HEK293 (cell line): ENCODE measurements at regions not wholly inside any gene's neighbourhood (a gene's known extent, or its start where the extent isn't known, plus 50 kb on each side); places are given as distances from the start of the nearest gene placed in this dataset.

Experiments used
- CTCF ChIA-PET: fragments of 350-600 bp; formaldehyde crosslinking; extraction: SDS; loops from one replicate; lab custom pipeline; 2021; ENCODE audit warnings: antibody characterized with exemption; lab: Yijun Ruan, JAX
- POLR2A ChIA-PET: fragments of 300-600 bp; formaldehyde crosslinking; extraction: SDS; loops from one replicate; lab custom pipeline; 2020; ENCODE audit warnings: antibody characterized with exemption, inconsistent platforms; lab: Yijun Ruan, JAX
- H3K27ac ChIP-seq: fragments of 200-500 bp; sonication (Bioruptor generic); 2 replicates; pipeline ENCODE4 v1.5.1; 2014; ENCODE audit warnings: low read depth, low read length, control low read depth, inconsistent platforms; ENCODE audit errors: extremely low read depth
- H3K36me3 ChIP-seq, 2 experiments: fragments of 200-500 bp in 1 of 2; sonication (Bioruptor generic) in 1 of 2; 1 replicate in 1 of 2; 2 replicates in 1 of 2; pipeline ENCODE4 v1.5.1; 2014 to 2017; ENCODE audit warnings: inconsistent platforms in 2 of 2, low read length in 2 of 2; ENCODE audit not compliant: control insufficient read depth in 2 of 2, insufficient read depth in 1 of 2
- H3K4me1 ChIP-seq: fragments of 200-500 bp; sonication (Bioruptor generic); 2 replicates; pipeline ENCODE4 v1.5.1; 2014; ENCODE audit warnings: mild to moderate bottlenecking, low read length, inconsistent platforms; ENCODE audit not compliant: control insufficient read depth, insufficient read depth
- H3K4me3 ChIP-seq: 2 replicates; pipeline ENCODE4 v1.5.1; 2011; ENCODE audit warnings: low read depth, mild to moderate bottlenecking, control low read depth, low read length, moderate library complexity
- H3K9me3 ChIP-seq: fragments of 200-500 bp; sonication (Bioruptor generic); 2 replicates; pipeline ENCODE4 v1.5.1; 2014; ENCODE audit warnings: low read depth, low read length, inconsistent platforms; ENCODE audit not compliant: control insufficient read depth, insufficient read depth
- BCL11B ChIP-seq: fragments of 450-650 bp; formaldehyde crosslinking; IDR thresholded peaks from 2 replicates; pipeline ENCODE4 v1.5.1; 2016; ENCODE audit warnings: low read depth, missing biosample characterization, missing genetic modification characterization
- EGR2 ChIP-seq: fragments of 450-650 bp; formaldehyde crosslinking; IDR thresholded peaks from 2 replicates; pipeline ENCODE4 v1.5.1; 2016; ENCODE audit warnings: low read depth, missing biosample characterization, missing genetic modification characterization
- ELK4 ChIP-seq: IDR thresholded peaks from 2 replicates; pipeline ENCODE4 v1.6.1; 2011; ENCODE audit warnings: mild to moderate bottlenecking, low read depth, low read length, borderline replicate concordance
- HOXA7 ChIP-seq: sonication (generic); formaldehyde crosslinking; IDR thresholded peaks from 2 replicates; pipeline ENCODE4 v1.8.1; 2022; ENCODE audit warnings: missing genetic modification reagents, borderline replicate concordance
- KLF17 ChIP-seq: fragments of 450-650 bp; formaldehyde crosslinking; IDR thresholded peaks from 2 replicates; pipeline ENCODE4 v1.5.1; 2016; ENCODE audit warnings: missing biosample characterization, missing genetic modification characterization
- PRDM2 ChIP-seq: fragments of 450-650 bp; formaldehyde crosslinking; IDR thresholded peaks from 2 replicates; pipeline ENCODE4 v1.5.1; 2016; ENCODE audit warnings: missing biosample characterization, missing genetic modification characterization, borderline replicate concordance
- SCRT1 ChIP-seq: fragments of 450-650 bp; formaldehyde crosslinking; IDR thresholded peaks from 2 replicates; pipeline ENCODE4 v1.5.1; 2016; ENCODE audit warnings: missing biosample characterization, missing genetic modification characterization, borderline replicate concordance
- SP2 ChIP-seq: fragments of 450-650 bp; formaldehyde crosslinking; IDR thresholded peaks from 2 replicates; pipeline ENCODE4 v1.5.1; 2016; ENCODE audit warnings: missing biosample characterization, missing genetic modification characterization
- TSHZ1 ChIP-seq: fragments of 450-650 bp; formaldehyde crosslinking; IDR thresholded peaks from 2 replicates; pipeline ENCODE4 v1.5.1; 2016; ENCODE audit warnings: missing biosample characterization, missing genetic modification characterization, borderline replicate concordance
- ZNF112 ChIP-seq: fragments of 450-650 bp; formaldehyde crosslinking; IDR thresholded peaks from 2 replicates; pipeline ENCODE4 v1.5.0; 2017; ENCODE audit warnings: missing biosample characterization, missing genetic modification characterization
- ZNF221 ChIP-seq: fragments of 450-650 bp; formaldehyde crosslinking; IDR thresholded peaks from 2 replicates; pipeline ENCODE4 v1.5.1; 2017; ENCODE audit warnings: missing biosample characterization, missing genetic modification characterization, borderline replicate concordance
- ZNF223 ChIP-seq: fragments of 450-650 bp; formaldehyde crosslinking; IDR thresholded peaks from 2 replicates; pipeline ENCODE4 v1.5.1; 2016; ENCODE audit warnings: missing biosample characterization, missing genetic modification characterization
- ZNF23 ChIP-seq: fragments of 450-650 bp; formaldehyde crosslinking; IDR thresholded peaks from 2 replicates; pipeline ENCODE4 v1.5.1; 2016; ENCODE audit warnings: missing biosample characterization, missing genetic modification characterization, borderline replicate concordance
- ZNF350 ChIP-seq: fragments of 450-650 bp; formaldehyde crosslinking; IDR thresholded peaks from 2 replicates; pipeline ENCODE4 v1.5.0; 2017; ENCODE audit warnings: missing biosample characterization, mild to moderate bottlenecking, missing genetic modification characterization
- ZNF366 ChIP-seq: fragments of 450-650 bp; formaldehyde crosslinking; conservative IDR thresholded peaks from 2 replicates; pipeline ENCODE4 v1.5.1; 2016; ENCODE audit warnings: missing biosample characterization, missing genetic modification characterization
- ZNF416 ChIP-seq: fragments of 450-650 bp; formaldehyde crosslinking; IDR thresholded peaks from 2 replicates; pipeline ENCODE4 v1.5.1; 2016; ENCODE audit warnings: missing biosample characterization, missing genetic modification characterization
- ZNF423 ChIP-seq: fragments of 450-650 bp; formaldehyde crosslinking; IDR thresholded peaks from 2 replicates; pipeline ENCODE4 v1.5.1; 2016; ENCODE audit warnings: missing biosample characterization, missing genetic modification characterization
- ZNF548 ChIP-seq: fragments of 450-650 bp; formaldehyde crosslinking; IDR thresholded peaks from 2 replicates; pipeline ENCODE4 v1.5.1; 2016; ENCODE audit warnings: missing biosample characterization, missing genetic modification characterization
- ZNF555 ChIP-seq: fragments of 450-650 bp; formaldehyde crosslinking; conservative IDR thresholded peaks from 2 replicates; pipeline ENCODE4 v1.5.1; 2017; ENCODE audit warnings: missing biosample characterization, mild to moderate bottlenecking, missing genetic modification characterization, inconsistent platforms
- ZNF571 ChIP-seq: fragments of 450-650 bp; formaldehyde crosslinking; IDR thresholded peaks from 2 replicates; pipeline ENCODE4 v1.5.0; 2017; ENCODE audit warnings: missing biosample characterization, missing genetic modification characterization
- ZNF624 ChIP-seq: fragments of 450-650 bp; formaldehyde crosslinking; IDR thresholded peaks from 2 replicates; pipeline ENCODE4 v1.5.1; 2017; ENCODE audit warnings: missing biosample characterization, missing genetic modification characterization
- ZNF626 ChIP-seq: fragments of 450-650 bp; sonication (Bioruptor Pico); formaldehyde crosslinking; IDR thresholded peaks from 2 replicates; pipeline ENCODE4 v1.5.1; 2018; ENCODE audit warnings: missing biosample characterization, missing genetic modification characterization, inconsistent platforms
- ZNF768 ChIP-seq: fragments of 450-650 bp; formaldehyde crosslinking; IDR thresholded peaks from 2 replicates; pipeline ENCODE4 v1.5.1; 2018; ENCODE audit warnings: missing biosample characterization, mild to moderate bottlenecking, missing genetic modification characterization
- ZNF792 ChIP-seq: fragments of 450-650 bp; formaldehyde crosslinking; IDR thresholded peaks from 2 replicates; pipeline ENCODE4 v1.5.1; 2016; ENCODE audit warnings: missing biosample characterization, missing genetic modification characterization

- Histone ChIP-seq H3K9me3 (no peaks in the 10 kb centered on the region), H3K4me3 (no peak overlapping the region), H3K36me3 (no peaks in the 10 kb centered on the region), H3K27ac (no peak overlapping the region), H3K4me1 (no peaks in the 10 kb centered on the region)
- POLR2A ChIA-PET, result no interaction called here
- TF ChIP-seq ZNF548 (no peak), ZNF792 (tag by site-specific recombination) (no peak), KLF17 (tag by site-specific recombination) (no peak), SP2 (no peak), ZNF571 (no peak), ZNF624 (tag by site-specific recombination) (no peak), ZNF221 (no peak), ZNF223 (tag by site-specific recombination) (no peak), ZNF23 (tag by site-specific recombination) (no peak), EGR2 (tag by site-specific recombination) (no peak), ZNF626 (tag by site-specific recombination) (no peak), HOXA7 (CRISPR knock-in tag) (no peak), BCL11B (tag by site-specific recombination) (no peak), ZNF112 (tag by site-specific recombination) (no peak), ZNF366 (tag by site-specific recombination) (no peak), SCRT1 (no peak)
- CTCF ChIA-PET, result interaction anchor here (0.7 kb wide), 1 partner anchor 12 kb away, joined by 3 read pairs; no protein-coding TSS in a partner anchor
Observed at GRCh38 chr9:106287091-106287631, 575.8 kb upstream of the ZNF462 start.

GRCh38 chr9:106287731-106288130, 575.2 kb upstream of the ZNF462 start:
- Histone ChIP-seq H3K9me3 (no peaks in the 10 kb centered on the region), H3K27ac (no peak overlapping the region), H3K4me1 (no peaks in the 10 kb centered on the region), H3K4me3 (no peak overlapping the region)
- CTCF ChIA-PET, result interaction anchor here (0.7 kb wide), 1 partner anchor 12 kb away, joined by 3 read pairs; no protein-coding TSS in a partner anchor
- POLR2A ChIA-PET, result no interaction called here
- TF ChIP-seq ZNF350 (tag by site-specific recombination) (no peak), ZNF768 (tag by site-specific recombination) (no peak), TSHZ1 (tag by site-specific recombination) (no peak), ZNF423 (no peak), ELK4 (no peak), PRDM2 (no peak), ZNF555 (tag by site-specific recombination) (no peak), ZNF416 (tag by site-specific recombination) (no peak)
- TF ChIP-seq, all 188 proteins: peak for 0
- H3K36me3 ChIP-seq, result no peaks in the 10 kb centered on the region
